Neural progenitor cell (in vitro differentiated cells): ENCODE measurements at regions not wholly inside any gene's neighbourhood (a gene's known extent, or its start where the extent isn't known, plus 50 kb on each side); places are given as distances from the start of the nearest gene placed in this dataset.

Experiments
- CTCF ChIP-seq: fragments of 200-600 bp; sonication (generic); IDR thresholded peaks from 2 replicates; pipeline ENCODE4 v1.5.1; 2017; ENCODE audit warnings: antibody characterized with exemption, mild to moderate bottlenecking
- EZH2 ChIP-seq: fragments of 200-600 bp; sonication (generic); IDR thresholded peaks from 2 replicates; pipeline ENCODE4 v1.6.1; 2017; ENCODE audit warnings: antibody characterized with exemption, mild to moderate bottlenecking, moderate library complexity

DNA sequence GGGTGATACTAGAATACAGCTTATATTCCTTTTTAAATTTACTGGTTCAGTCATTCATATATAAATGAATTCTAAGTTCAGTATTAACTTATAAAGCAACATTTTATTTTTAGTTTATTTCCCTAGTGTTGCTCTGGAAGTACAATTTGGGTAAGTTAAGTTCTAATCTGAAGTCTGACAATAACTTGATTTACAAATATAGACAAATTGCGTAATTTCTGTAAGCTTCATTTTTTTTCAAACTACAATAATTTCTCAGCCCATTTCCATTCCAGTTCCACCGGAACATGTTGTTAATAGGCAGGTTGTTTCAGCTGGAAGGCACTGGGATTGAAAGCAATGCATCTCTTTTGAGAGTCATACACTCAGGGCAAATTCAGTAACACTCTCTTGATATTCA, 2000.7 kb downstream of the OLFM4 start:
- TF ChIP-seq CTCF (no peak), EZH2 (no peak)
